ENCODE measurements at regions not wholly inside any gene's neighbourhood (a gene's known extent, or its start where the extent isn't known, plus 50 kb on each side); places are given as distances from the start of the nearest gene placed in this dataset.
"Not testable (repeated sequence)": the region's sequence is repeated elsewhere in the genome, so short reads cannot be mapped to it uniquely, and the experiment has no call there.

DNA sequence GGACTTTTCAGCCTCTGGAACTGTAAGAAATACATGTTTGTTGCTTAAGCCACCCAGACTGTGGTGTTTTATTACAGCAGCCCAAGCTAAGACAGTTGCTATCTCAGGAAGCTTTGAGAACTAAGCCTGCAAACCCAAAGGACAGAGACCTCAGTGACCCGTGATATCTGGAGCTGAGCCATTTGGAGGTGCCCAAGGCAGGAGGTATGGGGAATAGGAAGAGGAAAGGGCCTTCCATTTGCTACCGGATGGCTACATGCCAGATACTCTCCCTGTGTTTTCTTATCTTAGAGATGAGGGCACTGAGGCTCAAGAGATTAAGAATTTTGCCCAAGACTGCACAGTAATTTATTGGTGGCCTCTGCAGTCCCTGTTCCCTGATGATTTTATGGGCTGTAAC is 622.1 kb upstream of the CDH5 start:
- ATAC-seq (no peak), DNase-seq (no peak)
- H3K36me3 ChIP-seq (ENCODE audit: low read depth): no peaks in the 10 kb centered on the region
- TF ChIP-seq, protein P1, sequence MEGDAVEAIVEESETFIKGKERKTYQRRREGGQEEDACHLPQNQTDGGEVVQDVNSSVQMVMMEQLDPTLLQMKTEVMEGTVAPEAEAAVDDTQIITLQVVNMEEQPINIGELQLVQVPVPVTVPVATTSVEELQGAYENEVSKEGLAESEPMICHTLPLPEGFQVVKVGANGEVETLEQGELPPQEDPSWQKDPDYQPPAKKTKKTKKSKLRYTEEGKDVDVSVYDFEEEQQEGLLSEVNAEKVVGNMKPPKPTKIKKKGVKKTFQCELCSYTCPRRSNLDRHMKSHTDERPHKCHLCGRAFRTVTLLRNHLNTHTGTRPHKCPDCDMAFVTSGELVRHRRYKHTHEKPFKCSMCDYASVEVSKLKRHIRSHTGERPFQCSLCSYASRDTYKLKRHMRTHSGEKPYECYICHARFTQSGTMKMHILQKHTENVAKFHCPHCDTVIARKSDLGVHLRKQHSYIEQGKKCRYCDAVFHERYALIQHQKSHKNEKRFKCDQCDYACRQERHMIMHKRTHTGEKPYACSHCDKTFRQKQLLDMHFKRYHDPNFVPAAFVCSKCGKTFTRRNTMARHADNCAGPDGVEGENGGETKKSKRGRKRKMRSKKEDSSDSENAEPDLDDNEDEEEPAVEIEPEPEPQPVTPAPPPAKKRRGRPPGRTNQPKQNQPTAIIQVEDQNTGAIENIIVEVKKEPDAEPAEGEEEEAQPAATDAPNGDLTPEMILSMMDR (IDR thresholded peaks at IDR 0.05): no peak
- intact Hi-C loops (cut with DNase I, micrococcal nuclease): no loop called here
- no peaks in the 10 kb centered on the region for H3K4me1 ChIP-seq (ENCODE audit: low read depth)
- no peaks in the 10 kb centered on the region for H3K9me3 ChIP-seq
- H3K4me3 ChIP-seq: no peak overlapping the region

DNA sequence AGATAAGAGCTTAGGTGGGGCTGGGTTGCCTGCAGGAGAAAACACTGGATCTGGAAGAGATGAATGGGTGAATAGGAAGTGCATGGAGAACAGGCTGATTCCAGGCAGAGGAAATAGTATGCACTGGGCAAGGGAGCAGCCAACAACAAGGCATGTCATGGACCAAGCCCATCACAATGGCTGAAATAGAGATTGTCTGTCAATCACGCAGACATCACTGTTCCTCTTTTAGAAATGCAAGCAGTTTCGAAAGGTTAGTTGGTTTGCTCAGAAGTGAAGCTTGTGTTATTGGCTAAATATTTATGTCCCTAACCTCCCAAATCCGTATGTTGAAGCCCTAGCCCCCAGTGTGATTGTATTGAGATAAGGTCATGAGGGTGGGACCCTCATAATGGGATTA is 621.7 kb upstream of the CDH11 start:
- intact Hi-C loops (cut with DNase I, micrococcal nuclease): no loop called here
- Histone ChIP-seq H3K4me1 (ENCODE audit: low read depth) (no peaks in the 10 kb centered on the region), H3K9me3 (no peaks in the 10 kb centered on the region), H3K36me3 (ENCODE audit: low read depth) (no peaks in the 10 kb centered on the region), H3K4me3 (no peak overlapping the region)
- ATAC-seq: no peak
- TF ChIP-seq, protein P1 (IDR thresholded peaks at IDR 0.05): no peak
- no peak for DNase-seq

DNA sequence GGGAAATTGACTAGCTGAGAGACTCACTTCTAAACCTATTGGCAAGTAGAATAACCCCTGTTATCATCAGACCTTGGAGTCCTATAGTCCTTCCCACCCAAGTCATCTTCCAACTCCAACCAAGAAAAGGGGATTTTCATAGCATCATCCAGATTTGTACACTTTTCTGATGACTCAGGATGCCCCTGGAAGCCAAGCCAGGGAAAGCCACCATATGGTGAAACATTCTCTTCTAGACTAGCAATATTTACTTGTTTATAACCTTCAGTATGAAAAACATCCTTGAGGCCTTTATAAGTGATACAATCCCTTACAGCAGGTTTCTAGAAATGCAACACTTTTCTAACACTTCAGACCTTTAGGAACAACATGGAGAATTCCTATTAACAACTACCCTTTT is 618.8 kb upstream of the CDH11 start:
- no peaks in the 10 kb centered on the region for H3K9me3 ChIP-seq
- intact Hi-C loops (cut with DNase I, micrococcal nuclease): no loop called here

DNA sequence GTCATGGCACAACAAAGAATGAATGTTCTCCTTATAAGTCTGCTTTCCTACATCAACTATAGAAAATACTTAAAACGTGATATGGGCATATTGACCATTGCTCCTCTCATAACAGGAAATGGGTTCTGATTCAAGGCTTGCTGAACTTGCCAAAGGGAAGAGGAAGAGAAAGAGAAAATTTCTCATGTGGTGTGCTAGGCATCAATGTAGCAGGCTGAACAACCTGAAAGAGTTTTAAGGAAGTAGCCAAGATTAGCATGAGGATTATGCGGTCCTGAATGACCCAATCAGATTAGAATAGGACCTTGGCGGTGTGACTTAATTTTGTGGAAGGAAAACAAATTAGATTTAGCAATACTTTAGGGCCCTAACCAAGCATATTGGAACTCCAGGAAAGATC is 617.7 kb upstream of the CDH11 start:
- Histone ChIP-seq H3K4me1 (ENCODE audit: low read depth) (no peaks in the 10 kb centered on the region), H3K36me3 (ENCODE audit: low read depth) (no peaks in the 10 kb centered on the region), H3K9me3 (no peaks in the 10 kb centered on the region), H3K4me3 (no peak overlapping the region)
- intact Hi-C loops (cut with DNase I, micrococcal nuclease): no loop called here
- no peak for ATAC-seq
- DNase-seq: no peak
- TF ChIP-seq, protein P1 (IDR thresholded peaks at IDR 0.05): no peak

More for the DNA sequence above, 618.8 kb upstream of the CDH11 start:
- H3K4me1 ChIP-seq (ENCODE audit: low read depth): no peaks in the 10 kb centered on the region
- TF ChIP-seq, protein P1 (IDR thresholded peaks at IDR 0.05): no peak
- DNase-seq (no peak), ATAC-seq (no peak)
- no peaks in the 10 kb centered on the region for H3K36me3 ChIP-seq (ENCODE audit: low read depth)
- H3K4me3 ChIP-seq: no peak overlapping the region

DNA sequence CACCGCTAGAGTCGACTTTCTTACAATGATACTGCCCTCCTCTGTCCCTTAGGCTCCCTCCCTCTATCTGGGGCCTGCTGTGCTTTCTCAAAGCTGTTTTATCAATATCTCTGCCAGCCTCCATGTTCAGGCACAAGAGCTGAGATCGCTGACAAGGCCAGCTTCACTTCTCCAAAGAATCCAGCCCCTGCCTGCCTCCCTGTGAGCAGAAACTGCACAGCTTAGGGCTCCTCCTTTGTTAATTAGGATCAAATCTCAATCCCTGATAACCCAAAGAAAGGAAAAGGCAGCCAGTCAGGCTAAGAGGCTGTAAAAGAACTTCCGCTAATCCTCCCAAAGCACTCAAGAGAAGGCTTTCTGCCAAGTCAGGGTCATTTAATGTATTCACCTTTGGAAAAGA is 616.0 kb upstream of the CDH11 start:
- Histone ChIP-seq H3K4me1 (ENCODE audit: low read depth) (no peaks in the 10 kb centered on the region), H3K9me3 (no peaks in the 10 kb centered on the region), H3K4me3 (no peak overlapping the region), H3K36me3 (ENCODE audit: low read depth) (no peaks in the 10 kb centered on the region)
- no peak for DNase-seq
- TF ChIP-seq, protein P1 (IDR thresholded peaks at IDR 0.05): no peak
- intact Hi-C loops (cut with DNase I, micrococcal nuclease): no loop called here
- ATAC-seq: no peak

DNA sequence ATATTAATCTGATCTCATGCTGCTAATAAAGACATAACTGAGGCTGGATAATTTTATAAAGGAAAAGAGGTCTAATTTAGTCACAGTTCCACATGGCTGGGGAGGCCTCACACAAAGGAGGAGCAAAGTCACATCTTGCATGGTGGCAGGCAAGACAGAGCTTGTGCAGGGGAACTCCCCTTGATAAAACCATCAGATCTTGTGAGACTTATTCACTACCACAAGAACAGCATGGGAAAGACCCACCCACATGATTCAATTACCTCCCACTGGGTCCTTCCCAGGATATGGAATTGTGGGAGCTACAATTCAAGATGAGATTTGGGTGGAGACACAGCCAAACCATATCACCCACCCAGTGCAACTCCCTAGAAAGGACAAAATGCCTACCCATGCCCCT is 613.8 kb upstream of the CDH11 start:
- H3K9me3 ChIP-seq; H3K4me1 ChIP-seq (ENCODE audit: low read depth); DNase-seq; H3K4me3 ChIP-seq; intact Hi-C loops (cut with DNase I, micrococcal nuclease); ATAC-seq; H3K36me3 ChIP-seq (ENCODE audit: low read depth): not testable (repeated sequence)
